Epidermal melanocyte (primary cell): ENCODE measurements at regions not wholly inside any gene's neighbourhood (a gene's known extent, or its start where the extent isn't known, plus 50 kb on each side); places are given as distances from the start of the nearest gene placed in this dataset.

Experiments used
- DNase-seq: peaks from one replicate; pipeline ENCODE4 v3.0.0; 2011; ENCODE audit warnings: low spot score; ENCODE audit not compliant: insufficient read length

DNA sequence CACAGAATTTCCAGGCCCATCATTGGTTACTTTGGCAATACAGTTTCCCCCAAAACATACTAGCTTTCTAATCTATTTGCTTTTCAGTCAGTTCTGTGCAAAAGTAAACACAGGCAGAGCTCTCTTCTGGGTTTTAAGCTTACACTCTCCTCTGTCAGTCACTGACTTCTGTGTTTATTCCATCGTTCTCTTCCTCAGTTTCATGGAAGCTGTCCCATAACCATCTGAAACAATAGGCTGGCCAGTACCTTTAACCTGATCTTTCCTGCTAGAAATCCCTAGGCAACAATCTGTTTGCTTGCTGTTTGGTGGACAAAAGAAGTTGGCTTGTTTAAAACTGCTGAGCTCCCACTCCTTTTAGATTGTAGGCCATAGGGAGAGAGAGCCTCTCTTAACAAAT is 431.5 kb downstream of the HACE1 start:
- no peak for DNase-seq

DNA sequence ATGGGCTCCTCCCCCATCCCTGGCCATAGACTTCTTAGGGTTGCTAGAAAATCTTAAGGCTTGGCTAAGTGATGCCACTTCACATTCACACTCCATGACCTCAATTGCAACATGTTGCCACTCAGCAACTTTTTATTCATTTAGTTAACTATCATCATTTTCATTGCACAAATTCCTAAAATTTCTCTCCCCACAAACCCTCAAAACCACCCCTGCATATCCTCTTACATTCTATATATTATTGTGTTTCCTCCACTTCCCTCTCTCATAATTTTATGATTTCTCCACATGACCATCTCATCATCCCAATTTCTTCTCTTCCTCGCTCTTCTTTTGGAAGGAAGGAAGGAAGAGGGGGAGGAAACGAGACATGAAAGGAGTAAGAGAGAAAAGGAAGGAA is 436.0 kb downstream of the HACE1 start:
- no peak for DNase-seq

DNA sequence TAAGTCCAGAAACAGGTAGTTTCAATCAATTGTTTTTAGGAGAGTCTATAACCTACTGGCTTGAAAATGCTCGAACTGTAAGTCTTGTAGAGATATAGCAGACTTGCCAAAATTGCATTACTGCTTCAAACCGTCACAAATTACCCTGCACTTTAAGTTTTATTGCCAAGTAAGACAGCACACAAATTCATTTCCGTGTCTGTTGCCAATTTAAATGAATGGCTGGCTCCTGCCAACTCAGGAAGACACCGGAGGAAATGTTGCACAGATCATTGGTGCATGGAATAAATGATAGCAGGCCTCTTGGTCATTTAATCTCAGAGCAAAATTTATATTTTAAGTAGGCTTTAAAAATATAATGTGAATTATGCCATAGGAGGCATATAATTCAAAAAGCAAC is 438.1 kb downstream of the HACE1 start:
- no peak for DNase-seq

DNA sequence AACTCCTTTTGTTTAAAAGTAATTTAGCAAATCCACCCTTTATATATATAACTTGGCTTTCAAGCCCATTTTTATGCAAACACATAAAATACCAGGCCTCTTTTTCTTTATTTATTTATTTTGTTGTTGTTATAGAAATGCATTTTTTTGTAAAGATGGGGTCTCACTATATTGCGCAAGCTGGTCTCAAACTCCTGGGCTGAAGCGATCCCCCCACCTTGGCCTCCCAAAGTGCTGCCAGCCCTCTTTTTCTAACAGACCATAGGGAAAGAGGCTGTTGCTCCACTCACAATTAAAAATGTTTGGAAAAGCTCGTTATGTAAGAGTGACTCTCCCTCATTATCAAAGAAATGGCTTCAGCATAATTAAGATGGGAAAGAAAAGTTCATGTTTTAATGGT is 440.9 kb downstream of the HACE1 start:
- no peak for DNase-seq

DNA sequence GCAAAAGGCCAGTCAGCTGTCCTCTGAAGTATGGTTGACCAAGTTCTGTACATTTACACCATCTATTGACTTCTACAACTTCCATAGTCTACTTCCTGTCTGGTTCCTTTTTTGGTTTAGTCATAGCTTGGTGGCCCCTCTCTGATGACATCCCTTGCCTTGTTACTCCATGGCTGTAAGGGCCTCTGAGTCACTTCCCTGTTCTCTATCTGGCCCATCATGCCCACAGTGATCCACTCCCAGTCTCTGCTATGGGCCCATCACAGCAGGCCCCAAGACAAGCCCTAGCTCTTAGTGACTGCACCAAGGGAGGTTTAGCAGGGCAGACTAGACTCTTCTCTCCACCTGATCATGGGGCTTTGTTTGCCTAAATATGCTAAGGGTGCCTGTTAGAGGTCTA is 441.6 kb downstream of the HACE1 start:
- no peak for DNase-seq

DNA sequence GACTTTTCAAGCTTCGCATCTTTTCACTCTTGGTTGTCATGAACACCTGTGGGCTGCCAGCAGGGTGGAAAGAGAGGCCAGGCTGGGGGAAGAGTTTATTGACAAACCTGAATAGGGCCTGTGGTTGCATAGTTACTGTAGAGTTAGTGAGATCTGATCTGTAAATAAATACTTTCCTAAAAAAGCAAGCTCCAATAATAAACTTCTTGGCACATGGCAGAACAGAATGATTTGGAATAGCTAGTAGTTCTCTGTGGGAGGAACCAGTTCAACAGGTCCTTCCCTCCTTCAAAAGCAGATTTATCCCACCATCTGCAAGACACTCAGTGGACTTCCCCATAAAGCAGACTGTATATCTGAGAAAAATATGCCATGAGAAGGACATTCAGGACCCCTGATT is 445.0 kb downstream of the HACE1 start:
- no peak for DNase-seq

DNA sequence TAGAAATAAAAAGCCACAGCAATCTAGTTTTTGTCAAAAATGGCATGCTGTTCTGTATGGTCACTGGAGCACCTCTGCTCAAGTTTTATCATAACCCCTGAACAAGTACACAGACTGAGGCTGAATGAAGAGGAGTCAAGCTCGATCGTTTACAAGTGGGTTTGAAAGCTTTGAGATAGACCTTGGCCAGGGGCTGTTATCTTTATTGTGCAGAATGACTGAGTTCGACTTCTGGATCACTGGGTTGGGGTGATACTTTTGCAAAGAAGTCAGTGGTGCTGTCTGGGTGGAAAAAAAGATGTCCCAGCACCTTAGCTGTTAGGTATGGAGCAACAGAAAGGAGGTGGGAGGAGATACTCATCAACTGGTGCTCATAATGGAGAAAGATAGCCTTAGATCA is 446.0 kb downstream of the HACE1 start:
- DNase-seq: no peak

DNA sequence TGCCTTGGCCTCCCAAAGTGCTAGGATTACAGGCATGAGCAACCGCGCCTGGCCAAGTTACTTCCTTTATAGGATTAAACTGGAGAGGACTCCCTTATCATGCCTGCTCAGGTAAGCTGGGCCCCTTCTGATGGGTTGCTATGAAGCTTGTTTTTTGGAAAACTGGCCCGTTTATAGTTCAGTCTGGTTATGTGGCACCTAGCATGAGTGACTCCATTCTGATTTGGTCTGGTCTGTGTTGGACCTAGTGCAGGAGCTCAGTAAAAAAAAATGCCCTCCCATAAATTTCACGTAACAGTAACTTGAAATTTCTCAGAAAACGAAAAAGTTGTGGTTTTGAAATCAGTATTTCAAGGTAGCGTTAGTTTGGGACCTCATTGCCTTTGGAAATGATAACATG is 448.4 kb downstream of the HACE1 start:
- DNase-seq: no peak

DNA sequence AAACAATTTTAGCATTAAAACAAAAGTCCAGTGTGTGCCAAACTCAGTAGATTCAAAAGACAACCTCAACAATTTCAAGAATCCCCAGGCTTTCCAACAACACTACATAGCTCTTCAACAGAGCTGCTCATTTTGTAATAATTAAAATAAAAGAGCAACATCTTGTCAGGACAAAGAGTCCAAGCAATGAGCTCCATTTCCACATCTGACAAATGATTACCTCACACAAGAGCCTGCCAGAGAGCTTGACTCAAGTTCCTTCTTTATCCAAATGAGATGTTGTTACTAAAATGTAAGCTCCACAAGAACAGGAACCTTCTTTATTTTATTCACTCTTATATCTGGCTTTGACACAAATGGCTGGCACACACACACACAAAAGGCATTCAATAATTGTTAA is 449.8 kb downstream of the HACE1 start:
- no peak for DNase-seq

DNA sequence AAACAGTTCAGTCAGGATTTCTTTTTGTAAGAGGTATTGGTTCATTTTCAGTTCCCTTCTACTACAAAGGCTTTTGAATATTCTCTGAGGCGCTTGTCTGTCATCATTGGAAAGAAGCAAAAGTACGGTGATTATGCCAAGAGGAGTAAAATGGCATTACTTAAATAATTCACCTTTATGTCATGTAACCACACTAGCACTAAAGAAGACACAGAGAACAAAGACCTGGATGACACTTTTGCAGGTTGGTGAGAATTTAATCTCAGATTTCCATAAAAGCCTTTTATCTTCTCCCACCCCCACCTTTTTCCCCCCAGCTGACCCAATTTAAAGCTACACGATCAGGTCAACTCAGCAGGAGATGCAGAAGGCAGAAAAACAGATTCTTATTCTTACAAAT is 451.8 kb downstream of the HACE1 start:
- no peak for DNase-seq

DNA sequence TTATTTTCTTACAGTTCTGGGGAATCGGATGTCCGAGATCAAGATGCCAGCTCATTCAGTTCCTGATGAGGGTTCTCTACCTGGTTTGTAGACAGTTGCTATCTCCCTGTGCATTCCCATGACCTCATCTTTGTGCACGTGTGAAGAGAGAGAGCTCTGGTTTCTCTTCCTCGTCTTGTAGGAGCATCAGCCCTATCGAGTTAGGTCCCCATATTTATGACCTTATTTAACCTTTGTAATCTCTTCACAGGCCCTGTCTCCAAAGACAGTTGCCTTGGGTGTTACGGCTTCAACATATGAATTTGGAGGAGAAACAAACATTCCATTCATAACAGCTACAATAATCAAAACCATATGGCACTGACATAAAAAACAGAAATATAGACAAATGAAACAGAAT is 455.3 kb downstream of the HACE1 start:
- DNase-seq: no peak

DNA sequence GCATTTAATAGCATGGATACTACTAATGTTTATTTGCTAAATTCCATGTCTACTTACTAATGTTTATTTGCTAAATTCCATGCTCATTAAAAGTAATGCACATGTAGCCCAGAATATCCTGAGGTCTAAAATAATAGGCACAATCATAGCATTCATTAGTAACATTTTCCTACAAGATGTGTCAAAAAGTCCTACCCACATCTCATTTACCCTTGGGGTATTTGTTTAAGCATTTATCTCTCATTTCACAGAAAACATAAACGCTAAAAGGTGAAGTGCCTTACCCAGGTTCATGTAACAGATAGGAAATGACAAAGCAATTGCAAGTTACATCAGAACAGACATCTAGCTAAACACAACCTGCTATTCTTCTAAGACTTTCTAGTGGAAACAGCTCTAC is 457.1 kb downstream of the HACE1 start:
- peak; percentile 21 for DNase-seq

DNA sequence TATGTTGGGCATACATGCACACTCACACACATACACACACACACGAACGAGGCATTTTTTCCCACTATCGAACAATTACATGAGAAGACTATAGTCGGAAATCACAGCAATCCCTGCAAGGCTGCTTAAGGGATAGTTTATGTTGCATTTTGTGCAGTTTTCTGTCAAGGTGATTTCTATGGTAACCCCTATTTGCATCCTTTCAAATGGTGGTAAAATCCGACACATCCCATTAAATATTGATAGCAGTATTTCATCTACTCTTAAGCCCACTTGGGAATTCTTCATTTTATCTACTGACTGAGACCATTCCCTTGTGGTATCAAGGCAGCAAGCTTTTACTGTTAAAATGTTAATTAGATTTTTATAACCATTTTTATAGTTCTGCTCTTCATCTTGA is 457.8 kb downstream of the HACE1 start:
- DNase-seq: no peak

DNA sequence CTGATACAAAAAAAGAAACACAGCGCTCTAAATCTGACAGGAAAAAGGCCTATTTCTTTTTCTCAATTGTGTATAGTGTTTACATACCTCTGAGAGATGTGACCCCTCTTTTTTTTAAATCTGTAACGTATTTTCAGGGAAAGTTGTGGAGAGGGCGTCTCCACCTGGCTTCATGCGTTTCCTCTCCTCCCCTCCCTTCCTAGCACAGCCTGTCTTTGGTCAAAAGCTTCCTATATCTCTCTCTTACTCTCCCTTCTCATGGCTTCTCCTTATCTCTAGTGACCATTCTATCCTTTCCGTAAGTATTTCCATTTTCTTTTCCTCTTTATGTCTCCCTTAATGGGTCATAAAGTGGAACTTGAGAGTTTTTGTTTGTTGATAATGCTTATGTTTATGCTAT is 458.9 kb downstream of the HACE1 start:
- no peak for DNase-seq

DNA sequence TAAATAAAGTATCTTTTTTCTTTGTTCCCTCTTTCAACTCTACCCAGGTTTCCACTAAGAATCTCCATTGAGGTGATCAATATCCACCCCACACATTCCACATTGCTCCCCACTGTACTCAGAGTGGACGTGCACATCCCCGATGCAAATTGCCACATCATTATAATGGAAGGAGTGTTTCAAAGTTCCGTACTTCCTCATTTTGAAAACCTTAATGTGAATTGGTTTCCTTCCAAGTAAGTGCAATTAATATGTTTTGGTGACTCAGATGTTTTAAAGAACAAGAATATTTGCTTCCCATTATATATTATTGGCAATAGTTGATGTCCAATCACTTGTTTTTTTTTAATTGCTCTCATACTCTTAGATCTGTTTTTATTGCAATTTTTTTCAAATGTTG is 463.6 kb downstream of the HACE1 start:
- no peak for DNase-seq

DNA sequence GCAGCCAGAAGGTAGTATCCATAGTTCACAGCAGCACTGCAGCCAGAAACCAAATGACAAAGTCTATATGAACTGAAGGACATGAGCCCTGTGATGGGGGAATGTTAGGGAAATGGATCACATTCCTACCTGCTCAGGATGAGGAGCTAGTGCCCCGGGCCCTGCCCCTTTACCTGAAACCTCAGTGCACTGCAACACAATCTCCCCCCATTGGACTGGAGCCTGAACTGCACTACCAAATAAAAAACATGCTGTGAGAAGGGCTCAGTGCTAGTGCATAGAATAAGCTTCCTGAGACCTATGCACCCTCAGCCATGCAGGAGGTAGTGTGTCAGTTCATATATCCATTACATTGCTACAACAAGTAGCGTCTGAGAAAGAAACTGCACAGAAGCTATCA is 477.8 kb downstream of the HACE1 start:
- DNase-seq: no peak

DNA sequence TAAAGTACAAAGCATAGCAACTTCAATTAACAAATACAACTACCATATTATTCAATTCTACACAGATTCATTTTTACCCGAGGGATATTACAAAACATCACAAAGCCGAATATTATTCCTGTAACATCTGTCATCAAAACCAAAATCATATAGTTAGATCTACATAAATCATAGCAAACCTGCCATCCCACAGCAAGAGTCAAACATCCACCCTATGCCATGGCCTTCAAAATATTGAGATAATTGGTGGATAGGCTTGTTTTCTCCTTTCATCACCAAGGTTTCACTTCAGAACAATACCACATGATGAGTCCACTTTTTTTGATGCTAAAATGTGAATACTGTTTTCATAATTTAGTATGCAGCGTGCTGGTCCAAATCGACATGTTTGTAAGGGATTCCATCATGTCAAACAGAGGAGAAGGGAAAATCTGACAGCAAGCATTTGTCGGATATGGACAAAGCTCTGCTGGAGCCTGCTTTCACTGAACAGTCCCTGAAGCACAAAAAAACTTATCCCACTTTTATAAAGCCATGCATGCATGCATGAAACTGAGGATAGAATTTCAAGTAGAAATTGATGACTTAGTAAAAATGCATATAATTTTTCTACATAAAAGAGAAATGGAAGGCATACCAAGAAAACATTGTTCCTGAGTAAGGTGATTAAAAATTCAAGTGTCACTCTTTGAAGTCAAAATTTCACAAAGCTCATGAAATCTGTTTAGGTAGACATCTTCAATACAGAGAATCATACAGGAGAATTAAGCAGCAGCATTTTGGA is 494.1 kb downstream of the HACE1 start:
- DNase-seq: no peak

DNA sequence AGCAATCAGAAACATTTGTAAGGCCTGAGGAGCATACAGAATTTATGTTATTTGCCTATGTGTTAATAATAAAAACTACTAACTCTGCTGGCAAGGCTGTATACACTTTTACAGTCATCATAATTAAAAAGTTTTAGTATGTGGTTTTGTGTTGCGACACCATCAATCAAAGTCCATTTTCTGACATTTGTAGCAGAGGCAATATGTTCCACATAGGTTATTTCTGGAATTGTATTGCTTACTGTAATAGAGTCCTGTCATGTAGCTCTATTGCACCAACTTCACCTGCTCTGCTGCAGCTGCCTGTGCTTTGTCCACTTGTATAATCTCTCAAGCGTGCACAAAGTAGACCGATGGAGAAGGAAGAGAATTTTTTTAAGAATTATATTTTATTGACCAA is 501.8 kb downstream of the HACE1 start:
- DNase-seq: no peak

DNA sequence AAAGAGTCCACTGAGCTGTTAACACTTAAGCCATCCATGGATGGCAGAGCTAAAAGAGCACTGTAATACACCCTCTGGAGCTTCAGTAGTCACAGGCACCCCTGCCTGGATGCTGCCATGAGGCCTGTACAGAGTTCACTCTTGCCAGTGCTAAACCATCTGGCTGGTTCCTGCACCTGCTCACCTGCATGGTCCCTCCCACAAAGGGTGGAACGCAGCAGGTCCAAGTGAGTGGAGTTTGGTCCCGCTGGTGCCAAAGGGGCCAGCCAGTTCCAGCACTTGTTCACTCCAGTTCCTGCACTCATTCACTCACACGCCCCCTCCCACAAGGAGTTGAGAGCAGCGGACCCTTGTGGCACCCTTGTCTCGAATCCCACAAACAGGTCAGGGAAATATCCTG is 503.5 kb downstream of the HACE1 start:
- no peak for DNase-seq

DNA sequence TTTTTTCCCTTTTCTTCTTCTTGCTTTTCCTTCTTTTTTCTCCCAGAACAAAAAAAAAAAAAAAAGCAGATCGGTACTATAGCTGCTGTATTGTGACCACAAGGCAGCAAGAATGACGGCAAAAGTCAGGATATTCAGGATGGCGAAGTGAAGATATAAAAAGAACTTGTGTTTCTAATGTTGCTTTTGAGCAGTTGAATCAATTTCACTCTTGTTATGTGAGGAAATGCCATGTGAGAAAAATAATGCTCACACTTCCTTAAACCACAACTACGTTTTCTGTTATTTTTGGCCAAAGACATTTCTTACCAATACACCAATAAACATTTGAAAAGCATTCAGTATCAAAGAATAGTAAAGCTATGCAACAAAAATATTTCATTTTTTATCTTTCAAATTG is 510.5 kb downstream of the HACE1 start:
- DNase-seq: no peak

DNA sequence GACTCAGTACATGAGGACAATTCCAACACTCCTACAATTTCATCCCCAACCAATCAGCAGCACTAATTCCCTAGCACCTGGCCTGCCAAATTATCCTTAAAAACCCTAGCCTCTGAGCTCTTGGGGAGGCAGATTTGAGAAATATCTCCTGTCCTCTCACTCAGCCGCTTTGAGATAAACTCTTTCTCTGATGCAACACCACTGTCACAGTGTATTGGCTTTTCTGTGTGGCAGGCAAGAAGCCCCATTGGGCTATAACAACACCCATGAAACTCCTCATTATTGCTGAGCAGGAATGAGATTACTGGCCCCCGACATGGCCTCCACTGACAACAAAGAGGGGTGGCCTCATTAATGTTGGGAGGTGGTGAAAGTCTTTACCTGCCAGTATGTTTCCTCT is 515.5 kb downstream of the HACE1 start:
- no peak for DNase-seq

DNA sequence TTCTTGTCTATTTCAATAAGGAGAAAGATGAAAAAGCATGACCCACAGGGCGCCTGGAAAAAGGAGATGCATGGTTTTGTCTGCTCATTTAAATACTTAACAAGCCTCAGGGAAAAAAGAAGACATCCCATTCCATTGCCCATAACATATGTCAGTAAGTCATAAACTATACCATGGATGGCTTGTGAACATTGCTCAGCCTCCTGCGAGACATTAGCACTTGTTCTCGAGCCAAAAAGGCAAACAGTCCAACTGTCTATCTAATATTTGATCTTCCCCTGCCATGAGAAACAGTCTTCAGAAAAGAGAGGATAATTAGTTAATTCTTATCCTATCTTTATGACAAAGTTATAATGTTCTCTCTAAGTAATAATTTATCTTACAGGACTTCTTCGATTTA is 527.4 kb downstream of the HACE1 start:
- no peak for DNase-seq

DNA sequence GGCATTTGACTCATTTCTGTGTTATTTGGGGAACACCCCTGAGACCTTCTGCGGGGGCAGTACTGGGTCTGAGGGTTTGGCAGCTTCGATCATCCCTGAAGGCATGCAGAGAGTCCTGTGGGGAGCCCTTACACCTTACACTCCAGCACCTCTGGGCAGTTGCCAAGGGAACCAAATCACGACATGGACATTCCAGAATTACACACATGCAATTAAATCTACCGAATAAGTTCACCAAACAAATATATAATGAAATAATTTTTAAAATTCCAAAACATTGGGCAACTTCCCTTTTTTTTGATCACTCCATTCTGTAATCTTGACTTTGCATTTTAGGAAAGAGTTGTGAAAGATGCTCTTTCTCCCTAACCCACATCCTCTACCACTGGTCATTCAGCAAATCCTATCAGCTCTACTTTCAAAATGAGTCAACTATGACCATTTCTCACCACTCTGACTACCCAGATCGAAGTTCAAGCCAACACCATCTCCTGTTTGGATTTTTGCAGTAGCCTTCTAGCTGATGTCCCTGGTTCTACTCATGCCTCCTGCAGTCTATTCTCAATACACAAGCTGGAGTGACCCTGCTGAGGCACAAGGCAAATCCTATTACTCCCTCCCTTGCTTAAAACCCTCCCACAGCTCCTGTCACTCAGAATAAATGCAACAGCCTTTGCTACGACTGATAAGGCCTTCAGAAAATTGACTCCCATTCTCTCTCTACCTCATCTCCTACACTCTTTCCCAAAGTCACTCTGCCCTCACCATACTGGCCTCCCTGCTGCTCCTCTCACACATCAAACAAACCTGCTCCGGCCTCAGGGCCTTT is 533.3 kb downstream of the HACE1 start:
- peak; percentile 22 for DNase-seq
